ENCODE measurements at regions not wholly inside any gene's neighbourhood (a gene's known extent, or its start where the extent isn't known, plus 50 kb on each side); places are given as distances from the start of the nearest gene placed in this dataset.

- H3K36me3 ChIP-seq, result no peaks in the 10 kb centered on the region
- H3K4me1 ChIP-seq, result no peaks in the 10 kb centered on the region
- no peaks in the 10 kb centered on the region for H3K9me3 ChIP-seq
- H3K27me3 ChIP-seq, result no peaks in the 10 kb centered on the region
- no peak overlapping the region for H3K27ac ChIP-seq
- WGBS, result 70% methylated on average over 3 of the region's 3 CpGs
- H3K4me3 ChIP-seq, result no peak overlapping the region
- TF ChIP-seq CTCF (IDR thresholded peaks at IDR 0.05) (no peak), POLR2AphosphoS5 (IDR thresholded peaks at IDR 0.05) (no peak), POLR2A (IDR thresholded peaks at IDR 0.05) (no peak), EP300 (IDR thresholded peaks at IDR 0.05) (no peak)
- no peak for DNase-seq (ENCODE audit: low spot score in 2 of 2)
Observed at GRCh38 chr5:152456815-152457443, 51.9 kb upstream of the NMUR2 start.

- WGBS, result 83% methylated on average over 4 of the region's 4 CpGs
- H3K27me3 ChIP-seq, result no peaks in the 10 kb centered on the region
Observed at GRCh38 chr5:152462021-152462721, 57.1 kb upstream of the NMUR2 start.

GRCh38 chr5:152464048-152464447 is 59.0 kb upstream of the NMUR2 start:
- H3K36me3 ChIP-seq, result no peaks in the 10 kb centered on the region
- TF ChIP-seq POLR2A (IDR thresholded peaks at IDR 0.05) (no peak), CTCF (IDR thresholded peaks at IDR 0.05) (no peak), POLR2AphosphoS5 (IDR thresholded peaks at IDR 0.05) (no peak), EP300 (IDR thresholded peaks at IDR 0.05) (no peak)
- no peak overlapping the region for H3K4me3 ChIP-seq
- no peak for DNase-seq (ENCODE audit: low spot score in 2 of 2)
- no peaks in the 10 kb centered on the region for H3K4me1 ChIP-seq
- no peaks in the 10 kb centered on the region for H3K27me3 ChIP-seq
- H3K27ac ChIP-seq, result no peak overlapping the region
- no peaks in the 10 kb centered on the region for H3K9me3 ChIP-seq
- WGBS, result 84% methylated on average over 4 of the region's 4 CpGs

More at GRCh38 chr5:152462021-152462721, 57.1 kb upstream of the NMUR2 start:
- DNase-seq (ENCODE audit: low spot score in 2 of 2), result no peak
- Histone ChIP-seq H3K9me3 (no peaks in the 10 kb centered on the region), H3K36me3 (no peaks in the 10 kb centered on the region), H3K27ac (no peak overlapping the region), H3K4me3 (no peak overlapping the region), H3K4me1 (no peaks in the 10 kb centered on the region)
- TF ChIP-seq CTCF (IDR thresholded peaks at IDR 0.05) (no peak), EP300 (IDR thresholded peaks at IDR 0.05) (no peak), POLR2AphosphoS5 (IDR thresholded peaks at IDR 0.05) (no peak), POLR2A (IDR thresholded peaks at IDR 0.05) (no peak)

GRCh38 chr5:152465140-152465539 is 60.1 kb upstream of the NMUR2 start:
- Histone ChIP-seq H3K4me1 (no peaks in the 10 kb centered on the region), H3K9me3 (no peaks in the 10 kb centered on the region), H3K36me3 (no peaks in the 10 kb centered on the region), H3K27me3 (no peaks in the 10 kb centered on the region), H3K27ac (no peak overlapping the region), H3K4me3 (no peak overlapping the region)
- TF ChIP-seq CTCF (IDR thresholded peaks at IDR 0.05) (no peak), EP300 (IDR thresholded peaks at IDR 0.05) (no peak), POLR2AphosphoS5 (IDR thresholded peaks at IDR 0.05) (no peak), POLR2A (IDR thresholded peaks at IDR 0.05) (no peak)
- DNase-seq (ENCODE audit: low spot score in 2 of 2), result no peak

- WGBS, result 79% methylated on average over 3 of the region's 3 CpGs
- TF ChIP-seq CTCF (IDR thresholded peaks at IDR 0.05) (no peak), POLR2A (IDR thresholded peaks at IDR 0.05) (no peak), POLR2AphosphoS5 (IDR thresholded peaks at IDR 0.05) (no peak), EP300 (IDR thresholded peaks at IDR 0.05) (no peak)
- Histone ChIP-seq H3K4me3 (no peak overlapping the region), H3K27ac (no peak overlapping the region), H3K9me3 (no peaks in the 10 kb centered on the region), H3K36me3 (no peaks in the 10 kb centered on the region), H3K4me1 (no peaks in the 10 kb centered on the region), H3K27me3 (no peaks in the 10 kb centered on the region)
- no peak for DNase-seq (ENCODE audit: low spot score in 2 of 2)
Observed at GRCh38 chr5:152466085-152466745, 61.1 kb upstream of the NMUR2 start.
